ENCODE measurements at regions not wholly inside any gene's neighbourhood (a gene's known extent, or its start where the extent isn't known, plus 50 kb on each side); places are given as distances from the start of the nearest gene placed in this dataset.

- TF ChIP-seq, protein P1, sequence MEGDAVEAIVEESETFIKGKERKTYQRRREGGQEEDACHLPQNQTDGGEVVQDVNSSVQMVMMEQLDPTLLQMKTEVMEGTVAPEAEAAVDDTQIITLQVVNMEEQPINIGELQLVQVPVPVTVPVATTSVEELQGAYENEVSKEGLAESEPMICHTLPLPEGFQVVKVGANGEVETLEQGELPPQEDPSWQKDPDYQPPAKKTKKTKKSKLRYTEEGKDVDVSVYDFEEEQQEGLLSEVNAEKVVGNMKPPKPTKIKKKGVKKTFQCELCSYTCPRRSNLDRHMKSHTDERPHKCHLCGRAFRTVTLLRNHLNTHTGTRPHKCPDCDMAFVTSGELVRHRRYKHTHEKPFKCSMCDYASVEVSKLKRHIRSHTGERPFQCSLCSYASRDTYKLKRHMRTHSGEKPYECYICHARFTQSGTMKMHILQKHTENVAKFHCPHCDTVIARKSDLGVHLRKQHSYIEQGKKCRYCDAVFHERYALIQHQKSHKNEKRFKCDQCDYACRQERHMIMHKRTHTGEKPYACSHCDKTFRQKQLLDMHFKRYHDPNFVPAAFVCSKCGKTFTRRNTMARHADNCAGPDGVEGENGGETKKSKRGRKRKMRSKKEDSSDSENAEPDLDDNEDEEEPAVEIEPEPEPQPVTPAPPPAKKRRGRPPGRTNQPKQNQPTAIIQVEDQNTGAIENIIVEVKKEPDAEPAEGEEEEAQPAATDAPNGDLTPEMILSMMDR (IDR thresholded peaks at IDR 0.05; ENCODE audit: insufficient read depth, low read length, severe bottlenecking): no peak
- FAIRE-seq: no peak
Observed at GRCh38 chrX:97987979-97988378, 1104.3 kb downstream of the RPA4 start.

DNA sequence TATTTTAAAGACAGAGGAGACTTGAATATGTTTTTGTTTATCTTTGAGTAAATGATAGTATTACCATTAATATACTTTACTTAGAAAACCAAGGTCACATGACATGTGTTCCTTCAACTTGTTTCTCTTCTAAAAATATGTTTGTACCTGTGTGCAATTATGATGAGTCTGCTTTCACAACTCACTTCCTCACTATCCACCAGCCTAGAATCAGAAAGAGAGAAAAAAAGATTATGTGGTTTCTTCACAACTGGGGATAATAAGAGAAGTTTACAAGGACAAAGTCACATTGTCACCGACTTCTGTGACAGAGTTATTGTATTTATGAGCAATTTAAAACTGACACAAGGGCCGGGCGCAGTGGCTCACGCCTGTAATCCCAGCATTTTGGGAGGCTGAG lies 1112.1 kb downstream of the RPA4 start:
- Histone ChIP-seq H3K27me3 (ENCODE audit: control insufficient read depth, insufficient read depth, low read length) (no peaks in the 10 kb centered on the region), H3K36me3 (ENCODE audit: control insufficient read depth, insufficient read depth, low read length) (no peaks in the 10 kb centered on the region), H3K4me3 (ENCODE audit: low read depth, low read length) (no peak overlapping the region)
- DNase-seq (ENCODE audit: low read depth) (no peak), FAIRE-seq (no peak)
- TF ChIP-seq, protein P1 (IDR thresholded peaks at IDR 0.05; ENCODE audit: insufficient read depth, low read length, severe bottlenecking): no peak

More at GRCh38 chrX:97987979-97988378, 1104.3 kb downstream of the RPA4 start:
- H3K27me3 ChIP-seq (ENCODE audit: control insufficient read depth, insufficient read depth, low read length): no peaks in the 10 kb centered on the region
- no peak for DNase-seq (ENCODE audit: low read depth)
- H3K36me3 ChIP-seq (ENCODE audit: control insufficient read depth, insufficient read depth, low read length): no peaks in the 10 kb centered on the region
- H3K4me3 ChIP-seq (ENCODE audit: low read depth, low read length): no peak overlapping the region

GRCh38 chrX:98028691-98029090 lies 1145.0 kb downstream of the RPA4 start:
- no peaks in the 10 kb centered on the region for H3K36me3 ChIP-seq (ENCODE audit: control insufficient read depth, insufficient read depth, low read length)
- TF ChIP-seq, protein P1 (IDR thresholded peaks at IDR 0.05; ENCODE audit: insufficient read depth, low read length, severe bottlenecking): no peak
- FAIRE-seq (no peak), DNase-seq (ENCODE audit: low read depth) (no peak)
- no peaks in the 10 kb centered on the region for H3K27me3 ChIP-seq (ENCODE audit: control insufficient read depth, insufficient read depth, low read length)
- H3K4me3 ChIP-seq (ENCODE audit: low read depth, low read length): no peak overlapping the region

DNA sequence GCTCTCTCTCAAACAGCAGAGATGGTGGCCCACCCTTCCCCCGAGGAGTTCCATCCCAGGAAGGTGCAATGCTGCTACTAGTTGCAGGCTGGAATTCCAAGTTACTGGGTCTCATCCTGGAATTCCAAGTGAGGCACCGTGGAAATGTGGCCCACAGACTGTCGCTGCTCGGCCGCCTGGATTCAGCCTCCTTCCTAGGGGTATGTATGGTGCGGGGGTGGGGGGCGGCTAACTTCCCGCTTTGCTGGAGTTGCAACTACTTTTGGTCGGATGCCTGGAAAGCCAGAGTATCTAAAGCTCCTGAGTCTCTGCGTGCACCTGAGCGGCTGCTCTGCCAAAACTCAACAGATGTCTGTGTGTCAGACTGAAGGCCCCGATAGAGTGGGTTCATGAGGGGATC lies 1146.2 kb downstream of the RPA4 start:
- Histone ChIP-seq H3K27me3 (ENCODE audit: control insufficient read depth, insufficient read depth, low read length) (no peaks in the 10 kb centered on the region), H3K36me3 (ENCODE audit: control insufficient read depth, insufficient read depth, low read length) (no peaks in the 10 kb centered on the region), H3K4me3 (ENCODE audit: low read depth, low read length) (no peak overlapping the region)
- no peak for DNase-seq (ENCODE audit: low read depth)
- no peak for FAIRE-seq
- TF ChIP-seq, protein P1 (IDR thresholded peaks at IDR 0.05; ENCODE audit: insufficient read depth, low read length, severe bottlenecking): no peak

DNA sequence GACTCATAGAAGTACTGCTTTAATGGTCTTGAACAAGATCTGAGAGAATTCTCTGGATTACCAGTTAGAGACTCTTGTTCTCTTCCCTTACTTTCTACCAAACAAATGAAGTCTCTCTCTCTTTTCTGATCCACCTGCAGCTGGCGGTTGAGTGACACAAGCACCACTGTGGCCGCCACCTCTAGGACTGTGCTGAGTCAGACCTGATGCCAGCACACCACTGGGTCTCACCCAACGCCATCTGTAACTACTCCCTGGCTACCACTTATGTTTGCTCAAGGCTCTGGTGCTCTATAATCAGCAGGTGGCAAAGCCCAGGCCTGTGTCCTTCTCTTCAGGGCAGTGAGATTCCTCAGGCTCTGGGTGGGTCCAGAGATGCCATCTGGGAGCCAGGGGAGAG lies 1173.5 kb downstream of the RPA4 start:
- Histone ChIP-seq H3K27me3 (ENCODE audit: control insufficient read depth, insufficient read depth, low read length) (no peaks in the 10 kb centered on the region), H3K36me3 (ENCODE audit: control insufficient read depth, insufficient read depth, low read length) (no peaks in the 10 kb centered on the region), H3K4me3 (ENCODE audit: low read depth, low read length) (no peak overlapping the region)
- TF ChIP-seq, protein P1 (IDR thresholded peaks at IDR 0.05; ENCODE audit: insufficient read depth, low read length, severe bottlenecking): no peak
- DNase-seq (ENCODE audit: low read depth): no peak
- FAIRE-seq: no peak

- TF ChIP-seq, protein P1 (IDR thresholded peaks at IDR 0.05; ENCODE audit: insufficient read depth, low read length, severe bottlenecking): no peak
- H3K36me3 ChIP-seq (ENCODE audit: control insufficient read depth, insufficient read depth, low read length): no peaks in the 10 kb centered on the region
- FAIRE-seq: no peak
Observed at GRCh38 chrX:98065151-98065550, 1181.4 kb downstream of the RPA4 start.

More at GRCh38 chrX:98065151-98065550, 1181.4 kb downstream of the RPA4 start:
- Histone ChIP-seq H3K27me3 (ENCODE audit: control insufficient read depth, insufficient read depth, low read length) (no peaks in the 10 kb centered on the region), H3K4me3 (ENCODE audit: low read depth, low read length) (no peak overlapping the region)
- no peak for DNase-seq (ENCODE audit: low read depth)
